ENCODE measurements at regions not wholly inside any gene's neighbourhood (a gene's known extent, or its start where the extent isn't known, plus 50 kb on each side); places are given as distances from the start of the nearest gene placed in this dataset.

GRCh38 chr6:143581835-143582480 lies 70.4 kb upstream of the FUCA2 start:
- Histone ChIP-seq H3K9me3 (no peaks in the 10 kb centered on the region), H3K4me3 (no peak overlapping the region), H3K4me1 (no peaks in the 10 kb centered on the region), H3K36me3 (no peaks in the 10 kb centered on the region), H3K27ac (no peak overlapping the region), H3K27me3 (no peaks in the 10 kb centered on the region)
- FAIRE-seq, result no peak
- 70 to 78% methylated on average over 3 of the region's 3 CpGs for WGBS, 2 donors
- TF ChIP-seq CTCF (IDR thresholded peaks at IDR 0.05), result no peak
- peak in 1 of 4 donors; percentile 11 for ATAC-seq
- intact Hi-C loops (cut with DNase I), result no loop called here
- no peak for DNase-seq

- Histone ChIP-seq H3K27ac (no peak overlapping the region), H3K4me3 (no peak overlapping the region), H3K36me3 (no peaks in the 10 kb centered on the region), H3K27me3 (no peaks in the 10 kb centered on the region), H3K4me1 (no peaks in the 10 kb centered on the region), H3K9me3 (no peaks in the 10 kb centered on the region)
- intact Hi-C loops (cut with DNase I), result loop anchor here in 1 of 3 donors (10.0 kb wide), 1 partner anchor 435 kb away; no protein-coding TSS in a partner anchor
- peak in 2 of 4 donors; percentile 28 to 39 for ATAC-seq
- TF ChIP-seq CTCF (IDR thresholded peaks at IDR 0.05), result no peak
- no peak for DNase-seq
- WGBS, 2 donors, result 85 to 91% methylated on average over 8 of the region's 8 CpGs
- no peak for FAIRE-seq
Observed at GRCh38 chr6:143579703-143580102, 68.2 kb upstream of the FUCA2 start.

GRCh38 chr6:143578054-143578453 lies 66.5 kb upstream of the FUCA2 start:
- Histone ChIP-seq H3K4me3 (no peak overlapping the region), H3K27ac (no peak overlapping the region), H3K9me3 (no peaks in the 10 kb centered on the region), H3K27me3 (no peaks in the 10 kb centered on the region), H3K4me1 (no peaks in the 10 kb centered on the region), H3K36me3 (no peaks in the 10 kb centered on the region)
- no peak for TF ChIP-seq CTCF (IDR thresholded peaks at IDR 0.05)
- no peak for ATAC-seq
- FAIRE-seq, result no peak
- DNase-seq, result no peak
- intact Hi-C loops (cut with DNase I), result loop anchor here in 1 of 3 donors (10.0 kb wide), 1 partner anchor 437 kb away; no protein-coding TSS in a partner anchor
- WGBS, 2 donors, result 46 to 71% methylated on average over 2 of the region's 2 CpGs

GRCh38 chr6:143575901-143576426 lies 64.4 kb upstream of the FUCA2 start:
- FAIRE-seq (no peak), ATAC-seq (no peak), DNase-seq (no peak)
- intact Hi-C loops (cut with DNase I), result loop anchor here in 1 of 3 donors (10.0 kb wide), 1 partner anchor 439 kb away; no protein-coding TSS in a partner anchor
- H3K9me3 ChIP-seq, result no peaks in the 10 kb centered on the region
- no peak overlapping the region for H3K27ac ChIP-seq
- H3K27me3 ChIP-seq, result no peaks in the 10 kb centered on the region
- TF ChIP-seq CTCF (IDR thresholded peaks at IDR 0.05), result no peak
- no peaks in the 10 kb centered on the region for H3K4me1 ChIP-seq
- H3K36me3 ChIP-seq, result no peaks in the 10 kb centered on the region
- WGBS, 2 donors, result 78 to 81% methylated on average over 6 of the region's 6 CpGs
- no peak overlapping the region for H3K4me3 ChIP-seq

- peak; percentile 77 to 99 (median 96) for ATAC-seq
- Histone ChIP-seq H3K27ac (no peak overlapping the region), H3K4me3 (no peak overlapping the region), H3K4me1 (no peaks in the 10 kb centered on the region), H3K36me3 (no peaks in the 10 kb centered on the region), H3K27me3 (no peaks in the 10 kb centered on the region), H3K9me3 (no peaks in the 10 kb centered on the region)
- FAIRE-seq, result peak; percentile 98
- DNase-seq, result peak in 3 of 6 donors; percentile 30 to 64 (median 36)
- TF ChIP-seq CTCF (IDR thresholded peaks at IDR 0.05), result peak; percentile 49 to 80 (median 76)
- intact Hi-C loops (cut with DNase I), result loop anchor here in 1 of 3 donors (10.0 kb wide), 1 partner anchor 439 kb away; no protein-coding TSS in a partner anchor
- WGBS, 2 donors, result 1 to 7% methylated on average over 5 of the region's 5 CpGs
Observed at GRCh38 chr6:143575440-143575839, 63.9 kb upstream of the FUCA2 start.

All from pancreas (tissue), 10 donors.